NOMO-1 treated with dmso at 0.1 percent for 144 hours (cell line): ENCODE measurements at regions not wholly inside any gene's neighbourhood (a gene's known extent, or its start where the extent isn't known, plus 50 kb on each side); places are given as distances from the start of the nearest gene placed in this dataset.
"Not testable (repeated sequence)": the region's sequence is repeated elsewhere in the genome, so short reads cannot be mapped to it uniquely, and the experiment has no call there.

Experiments used
- DNase-seq: peaks from one replicate; lab custom pipeline; 2025; ENCODE audit not compliant: unreplicated experiment; lab: John Stamatoyannopoulos, UW

DNA sequence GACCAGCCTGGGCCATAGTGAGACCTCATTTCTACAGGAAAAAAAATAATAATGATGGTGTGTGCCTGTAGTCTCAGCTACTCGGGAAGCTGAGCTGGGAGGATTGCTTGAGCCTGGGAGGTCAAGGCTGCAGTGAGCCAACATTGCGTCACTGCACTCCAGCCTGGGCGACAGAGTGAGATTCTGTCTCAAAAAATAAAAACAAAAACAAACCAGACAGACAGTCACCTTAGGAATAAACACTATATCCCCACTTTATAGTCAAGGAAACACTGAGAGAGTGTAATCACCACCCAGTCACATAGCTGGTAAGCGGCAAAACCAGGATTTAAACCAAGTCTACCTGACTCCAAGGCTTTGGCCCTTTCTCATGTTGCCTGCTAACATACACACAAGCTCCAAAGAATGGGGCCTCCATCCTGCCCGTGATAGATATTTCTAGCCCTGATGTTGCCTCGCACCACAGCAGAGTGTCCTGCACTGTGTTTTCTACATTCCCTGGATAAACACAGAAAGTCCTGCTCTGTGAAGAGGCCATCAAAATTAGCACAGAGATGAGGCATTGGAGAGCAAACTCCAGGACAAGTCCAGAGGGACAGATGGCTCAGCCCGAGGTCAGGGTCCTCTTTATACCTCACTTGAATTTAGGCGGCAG, 66.1 kb upstream of the SMURF2 start:
- no peak for DNase-seq

DNA sequence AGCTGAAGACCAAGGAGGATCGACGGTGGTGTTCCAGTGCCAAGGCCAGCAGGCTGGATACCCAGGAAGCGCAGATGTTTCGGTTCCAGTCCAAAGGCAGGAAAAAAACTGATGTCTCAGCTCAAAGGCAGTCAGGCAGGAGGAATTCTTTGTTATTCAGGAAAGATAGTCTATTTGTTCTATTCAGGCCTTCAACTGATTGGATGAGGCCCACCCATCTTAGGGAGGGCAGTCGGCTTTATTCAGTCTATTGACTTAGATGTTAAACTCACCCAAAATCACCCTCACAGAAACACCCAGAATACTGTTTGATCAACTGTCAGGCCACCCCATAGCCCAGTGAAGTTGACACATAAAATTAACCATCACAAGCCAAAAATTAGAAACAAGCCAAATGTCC, 63.9 kb upstream of the SMURF2 start:
- not testable (repeated sequence) for DNase-seq

DNA sequence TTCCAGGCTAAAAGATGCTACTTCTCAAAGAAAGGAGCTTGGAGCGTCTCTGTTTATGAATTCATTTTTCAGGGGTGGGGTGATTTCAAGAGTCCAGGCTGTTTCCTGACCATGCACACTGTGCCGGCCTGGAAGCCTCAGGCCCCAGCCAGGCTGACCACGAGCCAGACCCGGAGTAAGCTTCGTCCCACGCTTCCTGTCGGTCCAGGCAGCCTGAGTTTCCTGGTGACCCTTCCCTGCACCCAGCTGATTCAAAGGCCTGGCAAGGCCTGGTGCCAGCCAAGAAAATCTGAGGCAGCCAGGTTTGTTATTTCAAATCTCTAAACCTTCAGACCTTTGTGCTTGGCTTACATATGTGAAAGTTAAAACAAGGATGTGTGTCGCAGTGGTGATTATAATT, 62.1 kb upstream of the SMURF2 start:
- not testable (repeated sequence) for DNase-seq

DNA sequence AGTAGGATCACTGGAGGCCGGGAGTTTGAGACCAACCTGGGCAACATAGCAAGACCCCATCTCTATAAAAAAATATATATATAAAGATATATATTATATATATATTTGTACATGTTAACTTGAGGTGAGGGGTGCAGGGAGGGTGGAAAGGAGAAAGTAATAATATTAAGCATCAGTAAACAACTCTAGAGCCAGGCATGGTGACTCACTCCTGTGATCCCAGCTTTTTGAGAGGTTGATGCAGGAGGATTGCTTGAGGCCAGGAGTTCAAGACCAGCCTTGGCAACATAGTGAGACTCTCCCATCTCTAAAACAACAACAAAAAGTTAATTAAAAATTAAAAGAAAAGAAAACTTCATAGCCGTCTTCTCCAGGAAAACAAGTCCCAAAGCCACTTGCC, 61.7 kb upstream of the SMURF2 start:
- no peak for DNase-seq

DNA sequence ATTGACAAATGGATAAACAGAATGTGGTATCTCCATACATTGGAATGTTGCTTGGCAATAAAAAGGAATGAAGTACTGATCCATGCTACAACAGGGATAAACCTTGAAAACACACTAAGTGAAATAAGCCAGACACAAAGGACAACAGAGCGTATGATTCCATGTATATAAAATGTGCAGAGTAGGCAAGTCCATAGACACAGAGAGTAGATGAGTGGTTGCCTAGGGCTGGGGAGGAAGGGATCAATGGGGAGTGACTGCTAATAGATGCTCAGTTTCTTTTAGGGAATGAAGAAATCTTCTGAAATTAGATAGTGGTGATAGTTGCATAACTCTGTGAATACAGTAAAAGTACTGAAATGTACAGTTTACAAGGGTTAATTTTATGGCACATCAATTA, 59.4 kb upstream of the SMURF2 start:
- not testable (repeated sequence) for DNase-seq

DNA sequence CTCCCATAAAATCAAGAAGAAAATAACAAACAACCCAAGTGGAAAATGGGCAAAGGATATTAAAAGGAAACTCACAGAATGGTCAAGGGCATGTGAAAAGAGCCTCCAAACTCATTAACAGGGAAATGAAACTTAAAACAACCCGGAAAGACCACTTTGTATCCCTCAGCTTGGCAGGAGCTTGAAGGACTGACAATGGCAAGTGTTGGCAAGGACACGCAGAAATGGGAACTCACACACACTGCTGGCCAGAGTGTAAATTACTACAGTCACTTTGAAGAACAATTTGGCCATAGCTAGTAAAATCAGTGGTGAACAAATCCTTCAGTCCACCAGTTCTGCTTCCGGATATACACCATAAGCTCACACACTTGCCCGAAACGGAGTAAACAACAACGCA, 58.1 kb upstream of the SMURF2 start:
- DNase-seq, result not testable (repeated sequence)

DNA sequence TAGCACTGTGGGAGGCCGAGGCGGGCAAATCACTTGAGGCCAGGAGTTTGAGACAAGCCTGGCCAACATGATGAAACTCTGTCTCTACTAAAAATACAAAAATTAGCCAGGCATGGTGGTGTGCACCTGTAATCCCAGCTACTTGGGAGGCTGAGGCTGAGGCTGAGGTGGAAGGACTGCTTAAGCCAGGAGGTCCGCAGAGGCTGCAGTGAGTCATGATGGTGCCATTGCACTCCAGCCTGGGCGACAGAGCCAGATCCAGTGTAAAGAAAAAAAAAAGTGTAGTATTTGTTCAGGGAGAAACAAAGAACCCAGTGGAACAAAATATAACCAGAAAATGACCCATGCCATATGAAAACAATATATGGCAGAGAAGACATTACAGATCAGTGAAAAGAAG, 57.4 kb upstream of the SMURF2 start:
- not testable (repeated sequence) for DNase-seq

DNA sequence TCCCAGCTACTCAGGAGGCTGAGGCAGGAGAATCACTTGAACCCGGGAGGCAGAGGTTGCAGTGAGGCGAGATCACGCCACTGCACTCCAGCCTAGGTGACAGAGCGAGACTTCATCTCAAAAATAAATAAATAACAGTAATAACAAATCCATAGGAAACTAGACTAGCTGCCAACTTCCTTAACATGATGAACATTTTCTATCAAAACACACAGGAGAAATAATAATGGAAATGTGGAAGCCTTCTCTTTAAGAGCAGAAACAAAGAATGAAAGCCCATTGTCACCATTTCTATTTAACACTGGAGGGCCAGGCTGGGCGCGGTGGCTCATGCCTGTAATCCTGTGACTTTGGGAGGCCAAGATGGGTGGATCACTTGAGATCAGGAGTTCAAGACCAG, 56.7 kb upstream of the SMURF2 start:
- not testable (repeated sequence) for DNase-seq

DNA sequence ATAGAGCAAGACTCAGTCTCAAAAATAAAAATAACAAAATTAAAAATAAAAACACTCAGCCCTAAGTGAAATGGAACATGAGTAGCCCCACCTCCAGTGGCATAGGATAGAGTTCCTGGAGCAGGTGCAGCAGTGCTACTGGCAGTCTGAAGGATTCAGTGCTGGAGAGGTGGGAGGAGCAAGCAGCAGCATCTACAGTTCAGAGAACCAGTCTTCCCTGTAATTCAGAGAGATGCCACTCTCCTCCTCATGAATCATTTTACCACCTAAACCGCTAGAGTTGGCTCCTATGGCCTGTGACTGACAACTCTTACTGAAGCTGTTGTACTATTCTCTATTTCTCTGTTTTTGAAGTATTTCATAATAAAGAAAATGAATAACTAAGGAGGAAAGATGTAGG, 56.0 kb upstream of the SMURF2 start:
- no peak for DNase-seq

DNA sequence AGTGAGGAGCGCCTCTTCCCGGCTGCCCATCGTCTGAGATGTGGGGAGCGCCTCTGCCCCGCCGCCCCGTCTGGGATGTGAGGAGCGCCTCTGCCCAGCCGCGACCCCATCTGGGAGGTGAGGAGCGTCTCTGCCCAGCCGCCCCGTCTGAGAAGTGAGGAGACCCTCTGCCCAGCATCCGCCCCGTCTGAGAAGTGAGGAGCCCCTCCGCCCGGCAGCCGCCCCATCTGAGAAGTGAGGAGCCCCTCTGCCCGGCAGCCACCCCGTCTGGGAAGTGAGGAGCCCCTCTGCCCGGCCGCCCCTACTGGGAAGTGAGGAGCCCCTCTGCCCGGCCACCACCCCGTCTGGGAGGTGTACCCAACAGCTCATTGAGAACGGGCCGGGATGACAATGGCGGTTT, 54.4 kb upstream of the SMURF2 start:
- DNase-seq, result not testable (repeated sequence)

DNA sequence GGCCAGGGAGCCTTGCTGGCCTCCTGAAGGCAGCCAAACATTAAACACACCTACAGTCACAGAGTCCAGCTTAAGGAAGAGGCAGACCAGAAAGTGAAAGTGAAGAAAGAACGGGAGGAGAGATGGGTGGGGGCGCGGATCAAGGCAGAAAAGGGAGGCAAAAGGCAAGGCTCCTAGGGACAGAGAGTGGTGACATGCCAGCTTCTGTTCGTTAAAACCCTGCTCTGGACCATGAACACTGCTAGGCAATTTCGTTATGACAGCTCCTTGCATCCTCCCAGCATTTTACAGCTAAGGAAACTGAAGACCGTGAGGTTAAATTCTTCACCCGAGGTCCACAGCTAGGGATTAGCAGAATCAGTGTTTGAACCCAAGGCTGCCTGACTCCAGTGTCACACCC, 51.7 kb upstream of the SMURF2 start:
- DNase-seq, result peak; percentile 26

DNA sequence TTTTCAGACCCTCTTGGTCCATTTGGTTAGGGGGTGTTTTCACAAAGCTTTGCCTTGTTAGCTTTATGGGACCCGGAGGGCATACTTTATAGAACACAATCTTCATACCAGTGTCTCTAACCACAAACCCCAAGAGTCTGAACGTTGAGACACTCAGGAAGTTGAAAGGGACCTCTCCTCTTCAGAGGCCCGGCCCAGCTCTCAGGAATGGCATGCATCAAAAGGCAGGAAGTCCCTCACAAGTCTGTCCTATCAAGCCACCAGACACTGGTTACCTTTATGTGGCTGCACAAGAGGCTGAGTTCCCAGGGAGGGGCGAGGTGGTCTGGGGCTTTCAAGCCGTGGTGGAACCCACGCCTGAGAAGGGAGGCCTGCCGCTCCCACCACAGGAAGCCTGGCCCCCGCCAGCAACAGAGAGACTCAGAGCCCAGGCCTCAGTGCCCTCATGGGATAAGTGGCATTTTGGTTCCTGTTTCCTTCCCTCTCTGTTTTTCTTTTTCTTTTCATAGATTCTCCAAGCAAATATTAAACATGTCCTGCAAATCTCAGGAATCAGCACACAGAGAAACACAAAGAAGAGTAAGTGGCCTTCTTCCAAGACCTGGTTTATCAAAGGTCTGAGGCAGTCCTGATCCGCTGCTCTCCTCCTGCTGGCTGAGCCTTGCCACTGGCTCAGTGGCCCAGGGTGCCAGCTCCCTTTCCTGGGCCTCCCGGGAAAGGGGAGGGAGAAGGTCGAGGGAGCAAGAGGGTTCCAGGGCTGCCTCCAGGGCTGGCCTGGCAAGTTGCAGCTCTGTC, 50.6 kb upstream of the SMURF2 start:
- not testable (repeated sequence) for DNase-seq
